ENCODE measurements at regions not wholly inside any gene's neighbourhood (a gene's known extent, or its start where the extent isn't known, plus 50 kb on each side); places are given as distances from the start of the nearest gene placed in this dataset.
A peak's percentile ranks its signal among the peaks of the same experiment; 100 is the strongest.

- no peak for DNase-seq
Measured at GRCh38 chr1:30637183-30637980, 86.0 kb downstream of the MATN1 start.

- DNase-seq, result no peak
Measured at GRCh38 chr1:30636621-30637020, 86.8 kb downstream of the MATN1 start.

GRCh38 chr1:30635391-30635975 lies 87.9 kb downstream of the MATN1 start:
- DNase-seq, result no peak

GRCh38 chr1:30634507-30634906 lies 88.9 kb downstream of the MATN1 start:
- DNase-seq, result no peak

- no peak for DNase-seq
Measured at GRCh38 chr1:30633294-30633693, 90.1 kb downstream of the MATN1 start.

- peak; percentile 59 for DNase-seq
Measured at GRCh38 chr1:30632481-30632880, 90.9 kb downstream of the MATN1 start.

- no peak for DNase-seq
Measured at GRCh38 chr1:30631700-30632099, 91.7 kb downstream of the MATN1 start.

- no peak for DNase-seq
Measured at GRCh38 chr1:30629501-30629900, 93.9 kb downstream of the MATN1 start.

- no peak for DNase-seq
Measured at GRCh38 chr1:30627994-30628393, 95.4 kb downstream of the MATN1 start.

- DNase-seq, result no peak
Measured at GRCh38 chr1:30627206-30627605, 96.2 kb downstream of the MATN1 start.

- no peak for DNase-seq
Measured at GRCh38 chr1:30623431-30623830, 100.0 kb downstream of the MATN1 start.

GRCh38 chr1:30619619-30620018 lies 103.8 kb downstream of the MATN1 start:
- DNase-seq, result no peak

- no peak for DNase-seq
Measured at GRCh38 chr1:30618335-30618747, 105.0 kb downstream of the MATN1 start.

- no peak for DNase-seq
Measured at GRCh38 chr1:30616759-30617158, 106.6 kb downstream of the MATN1 start.

- no peak for DNase-seq
Measured at GRCh38 chr1:30615816-30616590, 107.4 kb downstream of the MATN1 start.

GRCh38 chr1:30615076-30615795 lies 108.1 kb downstream of the MATN1 start:
- no peak for DNase-seq

- DNase-seq, result no peak
Measured at GRCh38 chr1:30613188-30613587, 110.2 kb downstream of the MATN1 start.

- DNase-seq, result no peak
Measured at GRCh38 chr1:30612536-30613065, 110.8 kb downstream of the MATN1 start.

- DNase-seq, result no peak
Measured at GRCh38 chr1:30611741-30612309, 111.6 kb downstream of the MATN1 start.

- DNase-seq, result no peak
Measured at GRCh38 chr1:30610917-30611316, 112.5 kb downstream of the MATN1 start.

GRCh38 chr1:30609999-30610345 lies 113.4 kb downstream of the MATN1 start:
- no peak for DNase-seq

- DNase-seq, result no peak
Measured at GRCh38 chr1:30609336-30609998, 113.9 kb downstream of the MATN1 start.
